OCI-LY1 (cell line): ENCODE measurements at regions not wholly inside any gene's neighbourhood (a gene's known extent, or its start where the extent isn't known, plus 50 kb on each side); places are given as distances from the start of the nearest gene placed in this dataset.

Source experiments
- H2AFZ ChIP-seq: fragments of 200-600 bp; sonication (generic), shearing (Covaris generic); 2 replicates; pipeline ENCODE4 v1.6.0; 2014; ENCODE audit warnings: antibody characterized with exemption, mild to moderate bottlenecking, low read length
- H3F3A ChIP-seq: fragments of 200-600 bp; sonication (generic), shearing (Covaris generic); 2 replicates; pipeline ENCODE4 v1.6.0; 2014; ENCODE audit warnings: mild to moderate bottlenecking, antibody characterized with exemption, low read length, moderate library complexity; ENCODE audit not compliant: insufficient read depth
- H3K27ac ChIP-seq: fragments of 200-600 bp; sonication (generic); 2 replicates; pipeline ENCODE4 v1.5.1; 2014; ENCODE audit warnings: low read length, mixed run types, mild to moderate bottlenecking, low read depth; ENCODE audit not compliant: poor library complexity, severe bottlenecking
- H3K27me3 ChIP-seq: fragments of 200-600 bp; sonication (generic); 2 replicates; pipeline ENCODE4 v1.6.0; 2014; ENCODE audit warnings: antibody characterized with exemption, mild to moderate bottlenecking, low read length, moderate library complexity; ENCODE audit not compliant: insufficient read depth
- H3K36me3 ChIP-seq: fragments of 200-600 bp; sonication (generic); 2 replicates; pipeline ENCODE4 v1.6.1; 2014; ENCODE audit warnings: mild to moderate bottlenecking, antibody characterized with exemption, low read length, moderate library complexity, mixed read lengths; ENCODE audit not compliant: insufficient read depth
- H3K4me1 ChIP-seq: fragments of 200-600 bp; sonication (generic); 2 replicates; pipeline ENCODE4 v1.5.1; 2014; ENCODE audit warnings: mild to moderate bottlenecking, low read length, moderate library complexity; ENCODE audit not compliant: insufficient read depth, severe bottlenecking
- H3K4me2 ChIP-seq: fragments of 200-600 bp; sonication (generic), shearing (Covaris generic); 2 replicates; pipeline ENCODE4 v1.6.1; 2014; ENCODE audit warnings: low read length
- H3K4me3 ChIP-seq: fragments of 200-600 bp; sonication (generic); 2 replicates; pipeline ENCODE4 v1.5.1; 2014; ENCODE audit warnings: low read length, low read depth, mild to moderate bottlenecking, mixed read lengths; ENCODE audit not compliant: poor library complexity, severe bottlenecking
- H3K79me2 ChIP-seq: fragments of 200-600 bp; shearing (Covaris generic); 2 replicates; pipeline ENCODE4 v1.6.1; 2016; ENCODE audit warnings: mixed run types, low read length, mixed read lengths; ENCODE audit not compliant: insufficient read depth
- H3K9ac ChIP-seq: fragments of 200-600 bp; sonication (generic), shearing (Covaris generic); 2 replicates; pipeline ENCODE4 v1.6.1; 2014; ENCODE audit warnings: mild to moderate bottlenecking, low read length, mixed read lengths
- H3K9me2 ChIP-seq: fragments of 200-600 bp; sonication (generic), shearing (Covaris generic); 2 replicates; pipeline ENCODE4 v1.6.1; 2014; ENCODE audit warnings: low read depth, mild to moderate bottlenecking, low read length, mixed read lengths
- H3K9me3 ChIP-seq: fragments of 200-600 bp; shearing (Covaris generic); 2 replicates; pipeline ENCODE4 v1.6.1; 2014; ENCODE audit warnings: low read length, mixed read lengths
- H4K20me1 ChIP-seq: fragments of 200-600 bp; sonication (generic), shearing (Covaris generic); 2 replicates; pipeline ENCODE4 v1.6.0; 2016; ENCODE audit warnings: mild to moderate bottlenecking, low read length; ENCODE audit not compliant: insufficient read depth
- EZH2 ChIP-seq: fragments of 200-600 bp; sonication (generic), shearing (Covaris generic); IDR thresholded peaks from 2 replicates; pipeline ENCODE4 v1.8.0; 2017; ENCODE audit warnings: borderline replicate concordance, mixed run types, mild to moderate bottlenecking, antibody characterized with exemption, low read length, moderate library complexity, mixed read lengths
- TF ChIP-seq, protein P1 (sequence below): fragments of 200-600 bp; sonication (generic), shearing (Covaris generic); IDR thresholded peaks from 2 replicates; pipeline ENCODE4 v1.5.1; 2017; ENCODE audit warnings: mild to moderate bottlenecking, antibody characterized with exemption, low read length, moderate library complexity, mixed read lengths

DNA sequence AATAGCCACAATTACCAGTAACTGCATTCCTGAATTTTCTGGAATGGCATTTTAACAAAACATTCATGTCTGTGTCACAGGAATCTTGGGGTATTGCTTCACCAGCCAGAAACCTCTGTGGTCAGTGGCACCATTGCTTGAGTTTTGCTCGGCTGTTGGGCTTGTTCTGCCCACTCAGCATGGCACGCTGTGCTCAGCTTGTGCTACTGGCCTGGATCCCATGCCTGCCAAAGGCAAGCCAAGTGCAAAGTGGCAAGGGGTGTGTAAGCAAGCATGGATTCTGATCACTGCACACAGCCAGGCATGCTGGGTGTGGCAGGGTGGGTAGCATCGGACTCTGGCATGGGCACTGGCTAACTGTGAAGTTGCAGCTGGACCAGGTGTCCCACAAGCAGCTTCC lies 1150.9 kb downstream of the MRPL39 start:
- no peak overlapping the region for H3K4me3 ChIP-seq
- H3K4me2 ChIP-seq: no peak overlapping the region
- H4K20me1 ChIP-seq: no peaks in the 10 kb centered on the region
- TF ChIP-seq EZH2: no peak
- TF ChIP-seq, protein P1, sequence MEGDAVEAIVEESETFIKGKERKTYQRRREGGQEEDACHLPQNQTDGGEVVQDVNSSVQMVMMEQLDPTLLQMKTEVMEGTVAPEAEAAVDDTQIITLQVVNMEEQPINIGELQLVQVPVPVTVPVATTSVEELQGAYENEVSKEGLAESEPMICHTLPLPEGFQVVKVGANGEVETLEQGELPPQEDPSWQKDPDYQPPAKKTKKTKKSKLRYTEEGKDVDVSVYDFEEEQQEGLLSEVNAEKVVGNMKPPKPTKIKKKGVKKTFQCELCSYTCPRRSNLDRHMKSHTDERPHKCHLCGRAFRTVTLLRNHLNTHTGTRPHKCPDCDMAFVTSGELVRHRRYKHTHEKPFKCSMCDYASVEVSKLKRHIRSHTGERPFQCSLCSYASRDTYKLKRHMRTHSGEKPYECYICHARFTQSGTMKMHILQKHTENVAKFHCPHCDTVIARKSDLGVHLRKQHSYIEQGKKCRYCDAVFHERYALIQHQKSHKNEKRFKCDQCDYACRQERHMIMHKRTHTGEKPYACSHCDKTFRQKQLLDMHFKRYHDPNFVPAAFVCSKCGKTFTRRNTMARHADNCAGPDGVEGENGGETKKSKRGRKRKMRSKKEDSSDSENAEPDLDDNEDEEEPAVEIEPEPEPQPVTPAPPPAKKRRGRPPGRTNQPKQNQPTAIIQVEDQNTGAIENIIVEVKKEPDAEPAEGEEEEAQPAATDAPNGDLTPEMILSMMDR: no peak
- no peaks in the 10 kb centered on the region for H3F3A ChIP-seq
- no peaks in the 10 kb centered on the region for H3K79me2 ChIP-seq
- no peak overlapping the region for H3K9ac ChIP-seq
- no peaks in the 10 kb centered on the region for H3K9me3 ChIP-seq
- no peaks in the 10 kb centered on the region for H3K9me2 ChIP-seq
- no peaks in the 10 kb centered on the region for H3K27me3 ChIP-seq
- no peaks in the 10 kb centered on the region for H3K36me3 ChIP-seq
- no peak overlapping the region for H3K27ac ChIP-seq
- H2AFZ ChIP-seq: no peak overlapping the region
- no peaks in the 10 kb centered on the region for H3K4me1 ChIP-seq

DNA sequence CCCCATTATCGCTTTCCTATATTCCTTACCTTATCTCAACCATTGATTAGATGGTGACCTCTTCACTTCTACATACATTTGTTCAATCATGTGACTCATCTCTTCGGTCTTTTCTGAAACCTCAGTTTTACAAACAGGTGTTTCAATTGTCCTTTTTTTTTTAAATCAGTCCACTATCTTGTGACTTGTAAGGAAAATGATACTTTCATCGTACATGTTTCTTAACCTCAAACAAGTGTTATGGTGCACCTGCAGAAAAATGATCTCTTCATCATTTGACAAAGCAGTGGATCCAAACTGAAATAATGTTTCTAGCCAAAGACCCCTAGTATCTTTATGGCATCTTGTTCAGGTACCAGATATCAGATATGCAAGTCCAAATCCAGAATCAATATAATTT lies 1157.2 kb downstream of the MRPL39 start:
- Histone ChIP-seq H3K9me3 (no peaks in the 10 kb centered on the region), H2AFZ (no peak overlapping the region), H3K36me3 (no peaks in the 10 kb centered on the region), H4K20me1 (no peaks in the 10 kb centered on the region), H3K4me1 (no peaks in the 10 kb centered on the region), H3K4me3 (no peak overlapping the region), H3F3A (no peaks in the 10 kb centered on the region), H3K4me2 (no peak overlapping the region), H3K9me2 (no peaks in the 10 kb centered on the region), H3K27ac (no peak overlapping the region), H3K27me3 (no peaks in the 10 kb centered on the region), H3K79me2 (no peaks in the 10 kb centered on the region), H3K9ac (no peak overlapping the region)
- no peak for TF ChIP-seq EZH2
- TF ChIP-seq, protein P1: no peak

GRCh38 chr21:24445517-24445916 lies 1161.8 kb downstream of the MRPL39 start:
- Histone ChIP-seq H3K27ac (no peak overlapping the region), H3K4me1 (no peaks in the 10 kb centered on the region), H3K4me3 (no peak overlapping the region), H3K4me2 (no peak overlapping the region), H3K9me2 (no peaks in the 10 kb centered on the region), H3F3A (no peaks in the 10 kb centered on the region), H2AFZ (no peak overlapping the region), H3K79me2 (no peaks in the 10 kb centered on the region), H3K36me3 (no peaks in the 10 kb centered on the region), H3K27me3 (no peaks in the 10 kb centered on the region), H3K9me3 (no peaks in the 10 kb centered on the region), H4K20me1 (no peaks in the 10 kb centered on the region), H3K9ac (no peak overlapping the region)
- TF ChIP-seq EZH2: no peak
- TF ChIP-seq, protein P1: no peak
